ENCODE measurements at regions not wholly inside any gene's neighbourhood (a gene's known extent, or its start where the extent isn't known, plus 50 kb on each side); places are given as distances from the start of the nearest gene placed in this dataset.

DNA sequence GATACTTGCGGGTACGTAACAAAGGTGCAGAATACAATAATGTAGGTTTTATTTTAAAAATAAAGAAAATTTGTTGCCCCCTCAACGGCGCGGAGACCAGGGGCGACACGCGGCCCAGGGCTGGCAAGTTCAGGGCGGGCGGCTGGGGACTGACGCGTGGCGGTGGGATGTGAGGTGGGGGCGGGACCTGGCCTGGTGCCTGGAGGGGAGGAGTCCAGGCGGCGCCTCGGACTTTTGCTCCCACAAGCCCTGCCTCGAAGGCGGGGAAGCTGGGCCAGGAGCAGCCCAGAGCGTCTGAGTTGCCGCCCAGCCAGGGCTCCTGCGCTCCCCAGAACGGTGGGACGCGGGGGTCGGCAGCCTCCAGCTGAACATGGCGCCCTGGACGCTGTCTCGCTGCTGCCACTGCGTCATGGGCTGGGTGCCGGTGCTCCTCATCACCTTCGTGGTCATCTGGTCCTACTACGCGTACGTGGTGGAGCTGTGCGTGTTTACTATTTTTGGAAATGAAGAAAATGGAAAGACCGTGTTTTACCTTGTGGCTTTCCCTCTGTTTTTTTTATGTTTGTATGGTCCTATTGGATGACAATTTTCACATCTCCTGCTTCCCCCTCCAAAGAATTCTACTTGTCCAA is 1122.8 kb upstream of the ATXN8OS start:
- TF ChIP-seq EZH2 (IDR thresholded peaks at IDR 0.05; ENCODE audit: borderline replicate concordance, low read depth, low read length, poor library complexity, severe bottlenecking): no peak
- TF ChIP-seq, protein P1, sequence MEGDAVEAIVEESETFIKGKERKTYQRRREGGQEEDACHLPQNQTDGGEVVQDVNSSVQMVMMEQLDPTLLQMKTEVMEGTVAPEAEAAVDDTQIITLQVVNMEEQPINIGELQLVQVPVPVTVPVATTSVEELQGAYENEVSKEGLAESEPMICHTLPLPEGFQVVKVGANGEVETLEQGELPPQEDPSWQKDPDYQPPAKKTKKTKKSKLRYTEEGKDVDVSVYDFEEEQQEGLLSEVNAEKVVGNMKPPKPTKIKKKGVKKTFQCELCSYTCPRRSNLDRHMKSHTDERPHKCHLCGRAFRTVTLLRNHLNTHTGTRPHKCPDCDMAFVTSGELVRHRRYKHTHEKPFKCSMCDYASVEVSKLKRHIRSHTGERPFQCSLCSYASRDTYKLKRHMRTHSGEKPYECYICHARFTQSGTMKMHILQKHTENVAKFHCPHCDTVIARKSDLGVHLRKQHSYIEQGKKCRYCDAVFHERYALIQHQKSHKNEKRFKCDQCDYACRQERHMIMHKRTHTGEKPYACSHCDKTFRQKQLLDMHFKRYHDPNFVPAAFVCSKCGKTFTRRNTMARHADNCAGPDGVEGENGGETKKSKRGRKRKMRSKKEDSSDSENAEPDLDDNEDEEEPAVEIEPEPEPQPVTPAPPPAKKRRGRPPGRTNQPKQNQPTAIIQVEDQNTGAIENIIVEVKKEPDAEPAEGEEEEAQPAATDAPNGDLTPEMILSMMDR (conservative IDR thresholded peaks at IDR 0.05; ENCODE audit: low read depth, low read length): no peak

Data from A673 (cell line).